ENCODE measurements at regions not wholly inside any gene's neighbourhood (a gene's known extent, or its start where the extent isn't known, plus 50 kb on each side); places are given as distances from the start of the nearest gene placed in this dataset.

GRCh38 chr10:17506390-17506789, 52.0 kb upstream of the ST8SIA6 start:
- DNase-seq (ENCODE audit: low spot score in 2 of 2), result no peak
- intact Hi-C loops (cut with DNase I; ENCODE audit: low total_unique reads), result no loop called here
- H3K4me3 ChIP-seq, result no peak overlapping the region
- H3K27me3 ChIP-seq, result no peaks in the 10 kb centered on the region
- no peaks in the 10 kb centered on the region for H3K36me3 ChIP-seq
- TF ChIP-seq POLR2A (IDR thresholded peaks at IDR 0.05) (no peak), POLR2AphosphoS5 (IDR thresholded peaks at IDR 0.05) (no peak)
- TF ChIP-seq, protein P1, sequence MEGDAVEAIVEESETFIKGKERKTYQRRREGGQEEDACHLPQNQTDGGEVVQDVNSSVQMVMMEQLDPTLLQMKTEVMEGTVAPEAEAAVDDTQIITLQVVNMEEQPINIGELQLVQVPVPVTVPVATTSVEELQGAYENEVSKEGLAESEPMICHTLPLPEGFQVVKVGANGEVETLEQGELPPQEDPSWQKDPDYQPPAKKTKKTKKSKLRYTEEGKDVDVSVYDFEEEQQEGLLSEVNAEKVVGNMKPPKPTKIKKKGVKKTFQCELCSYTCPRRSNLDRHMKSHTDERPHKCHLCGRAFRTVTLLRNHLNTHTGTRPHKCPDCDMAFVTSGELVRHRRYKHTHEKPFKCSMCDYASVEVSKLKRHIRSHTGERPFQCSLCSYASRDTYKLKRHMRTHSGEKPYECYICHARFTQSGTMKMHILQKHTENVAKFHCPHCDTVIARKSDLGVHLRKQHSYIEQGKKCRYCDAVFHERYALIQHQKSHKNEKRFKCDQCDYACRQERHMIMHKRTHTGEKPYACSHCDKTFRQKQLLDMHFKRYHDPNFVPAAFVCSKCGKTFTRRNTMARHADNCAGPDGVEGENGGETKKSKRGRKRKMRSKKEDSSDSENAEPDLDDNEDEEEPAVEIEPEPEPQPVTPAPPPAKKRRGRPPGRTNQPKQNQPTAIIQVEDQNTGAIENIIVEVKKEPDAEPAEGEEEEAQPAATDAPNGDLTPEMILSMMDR (IDR thresholded peaks at IDR 0.05), result no peak
- no peak overlapping the region for H3K27ac ChIP-seq
- H3K4me1 ChIP-seq, result no peaks in the 10 kb centered on the region
- no peaks in the 10 kb centered on the region for H3K9me3 ChIP-seq

DNA sequence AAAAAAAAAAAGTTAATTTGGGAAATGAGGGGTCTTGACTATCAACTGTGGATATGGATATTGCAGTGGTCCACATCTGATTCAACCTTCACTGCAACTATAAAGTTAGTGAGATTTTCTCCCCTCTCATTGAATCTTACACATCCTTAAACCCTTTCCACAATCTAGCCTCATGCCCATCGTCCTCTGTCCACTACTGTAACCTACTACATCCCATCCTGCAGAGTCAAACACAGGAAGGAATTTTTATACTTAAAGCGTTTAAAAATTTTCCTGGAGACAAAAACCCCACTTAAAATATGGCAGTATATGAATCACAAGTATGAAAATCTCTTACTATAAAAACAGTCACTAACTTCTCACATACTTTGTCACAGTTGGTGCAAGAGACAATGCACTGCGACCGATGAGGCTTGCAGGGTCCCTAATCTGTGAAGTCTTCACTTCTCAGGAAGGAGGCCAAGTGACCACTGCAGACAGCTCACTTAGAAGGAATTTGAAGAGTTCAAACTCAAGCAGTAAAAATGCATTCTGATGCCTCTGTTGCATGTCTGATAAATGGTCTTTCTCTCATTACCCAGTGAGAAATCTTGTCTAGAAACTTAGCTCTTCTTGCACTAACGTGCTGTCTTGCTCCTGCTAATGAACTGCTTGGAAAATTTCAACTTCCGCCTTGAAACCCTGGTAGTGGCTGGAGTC, 50.3 kb upstream of the ST8SIA6 start:
- Histone ChIP-seq H3K4me3 (no peak overlapping the region), H3K9me3 (no peaks in the 10 kb centered on the region), H3K36me3 (no peaks in the 10 kb centered on the region), H3K27ac (no peak overlapping the region), H3K27me3 (no peaks in the 10 kb centered on the region), H3K4me1 (no peaks in the 10 kb centered on the region)
- intact Hi-C loops (cut with DNase I; ENCODE audit: low total_unique reads), result no loop called here
- TF ChIP-seq, protein P1 (IDR thresholded peaks at IDR 0.05), result no peak
- TF ChIP-seq POLR2A (IDR thresholded peaks at IDR 0.05), result no peak
- TF ChIP-seq POLR2AphosphoS5 (IDR thresholded peaks at IDR 0.05), result no peak
- no peak for DNase-seq (ENCODE audit: low spot score in 2 of 2)

Measured in breast epithelium (tissue), 4 donors.